Neural cell (in vitro differentiated cells): ENCODE measurements at regions not wholly inside any gene's neighbourhood (a gene's known extent, or its start where the extent isn't known, plus 50 kb on each side); places are given as distances from the start of the nearest gene placed in this dataset.

Experiments used
- EP300 ChIP-seq: fragments of 450-650 bp; conservative IDR thresholded peaks from 2 replicates; pipeline ENCODE4 v1.6.1; 2014; ENCODE audit warnings: antibody characterized with exemption, mild to moderate bottlenecking, moderate library complexity; ENCODE audit not compliant: poor library complexity, severe bottlenecking
- EZH2 ChIP-seq: fragments of 200-600, 300-800 bp; shearing (Covaris generic), sonication (generic); IDR thresholded peaks from 2 replicates; pipeline ENCODE4 v1.6.1; 2014; ENCODE audit warnings: antibody characterized with exemption, low read length, borderline replicate concordance, mild to moderate bottlenecking; ENCODE audit not compliant: insufficient read depth, poor library complexity, severe bottlenecking
- MXI1 ChIP-seq: fragments of 450-650 bp; conservative IDR thresholded peaks from 2 replicates; pipeline ENCODE4 v1.6.1; 2014; ENCODE audit warnings: antibody characterized with exemption, mild to moderate bottlenecking; ENCODE audit not compliant: poor library complexity, severe bottlenecking
- POLR2AphosphoS5 ChIP-seq: IDR thresholded peaks from 2 replicates; pipeline ENCODE4 v1.6.1; 2012
- RAD21 ChIP-seq: fragments of 450-650 bp; conservative IDR thresholded peaks from 2 replicates; pipeline ENCODE4 v1.6.1; 2014; ENCODE audit warnings: antibody characterized with exemption, mild to moderate bottlenecking, moderate library complexity
- SMC3 ChIP-seq: fragments of 450-650 bp; conservative IDR thresholded peaks from 2 replicates; pipeline ENCODE4 v1.6.1; 2014; ENCODE audit warnings: antibody characterized with exemption, mild to moderate bottlenecking, moderate library complexity; ENCODE audit not compliant: poor library complexity
- TAF1 ChIP-seq: IDR thresholded peaks from 2 replicates; pipeline ENCODE4 v1.6.1; 2012; ENCODE audit warnings: low read depth
- TF ChIP-seq, protein P1 (sequence below): fragments of 450-650 bp; IDR thresholded peaks from 2 replicates; pipeline ENCODE4 v1.5.1; 2014; ENCODE audit warnings: antibody characterized with exemption, mild to moderate bottlenecking, moderate library complexity; ENCODE audit not compliant: poor library complexity, severe bottlenecking
- TF ChIP-seq, protein P2 (sequence below): IDR thresholded peaks from 2 replicates; pipeline ENCODE4 v1.6.1; 2012; ENCODE audit warnings: borderline replicate concordance

DNA sequence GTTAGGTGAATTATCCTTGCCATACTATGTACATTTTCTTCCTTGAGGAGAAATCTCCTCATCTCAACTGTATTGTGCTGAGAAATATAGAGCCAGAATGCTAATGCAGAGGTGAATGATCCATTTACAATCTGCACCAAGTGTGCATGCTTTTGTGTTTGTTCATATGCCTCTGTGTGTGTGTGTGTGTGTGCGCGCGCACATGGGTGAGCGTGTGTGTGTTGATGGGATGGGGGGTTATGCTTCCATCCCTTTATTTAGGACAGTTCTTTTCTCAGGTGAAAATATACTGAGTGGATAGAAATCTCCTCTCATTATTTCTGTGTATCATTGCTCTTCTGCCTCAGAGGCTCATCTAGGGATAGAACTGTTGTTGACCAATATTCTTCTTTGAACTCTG, 626.1 kb downstream of the MCTP2 start:
- TF ChIP-seq, protein P1, sequence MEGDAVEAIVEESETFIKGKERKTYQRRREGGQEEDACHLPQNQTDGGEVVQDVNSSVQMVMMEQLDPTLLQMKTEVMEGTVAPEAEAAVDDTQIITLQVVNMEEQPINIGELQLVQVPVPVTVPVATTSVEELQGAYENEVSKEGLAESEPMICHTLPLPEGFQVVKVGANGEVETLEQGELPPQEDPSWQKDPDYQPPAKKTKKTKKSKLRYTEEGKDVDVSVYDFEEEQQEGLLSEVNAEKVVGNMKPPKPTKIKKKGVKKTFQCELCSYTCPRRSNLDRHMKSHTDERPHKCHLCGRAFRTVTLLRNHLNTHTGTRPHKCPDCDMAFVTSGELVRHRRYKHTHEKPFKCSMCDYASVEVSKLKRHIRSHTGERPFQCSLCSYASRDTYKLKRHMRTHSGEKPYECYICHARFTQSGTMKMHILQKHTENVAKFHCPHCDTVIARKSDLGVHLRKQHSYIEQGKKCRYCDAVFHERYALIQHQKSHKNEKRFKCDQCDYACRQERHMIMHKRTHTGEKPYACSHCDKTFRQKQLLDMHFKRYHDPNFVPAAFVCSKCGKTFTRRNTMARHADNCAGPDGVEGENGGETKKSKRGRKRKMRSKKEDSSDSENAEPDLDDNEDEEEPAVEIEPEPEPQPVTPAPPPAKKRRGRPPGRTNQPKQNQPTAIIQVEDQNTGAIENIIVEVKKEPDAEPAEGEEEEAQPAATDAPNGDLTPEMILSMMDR, result no peak
- TF ChIP-seq EZH2 (no peak), POLR2AphosphoS5 (no peak), TAF1 (no peak), RAD21 (no peak), EP300 (no peak), MXI1 (no peak), SMC3 (no peak)
- TF ChIP-seq, protein P2, sequence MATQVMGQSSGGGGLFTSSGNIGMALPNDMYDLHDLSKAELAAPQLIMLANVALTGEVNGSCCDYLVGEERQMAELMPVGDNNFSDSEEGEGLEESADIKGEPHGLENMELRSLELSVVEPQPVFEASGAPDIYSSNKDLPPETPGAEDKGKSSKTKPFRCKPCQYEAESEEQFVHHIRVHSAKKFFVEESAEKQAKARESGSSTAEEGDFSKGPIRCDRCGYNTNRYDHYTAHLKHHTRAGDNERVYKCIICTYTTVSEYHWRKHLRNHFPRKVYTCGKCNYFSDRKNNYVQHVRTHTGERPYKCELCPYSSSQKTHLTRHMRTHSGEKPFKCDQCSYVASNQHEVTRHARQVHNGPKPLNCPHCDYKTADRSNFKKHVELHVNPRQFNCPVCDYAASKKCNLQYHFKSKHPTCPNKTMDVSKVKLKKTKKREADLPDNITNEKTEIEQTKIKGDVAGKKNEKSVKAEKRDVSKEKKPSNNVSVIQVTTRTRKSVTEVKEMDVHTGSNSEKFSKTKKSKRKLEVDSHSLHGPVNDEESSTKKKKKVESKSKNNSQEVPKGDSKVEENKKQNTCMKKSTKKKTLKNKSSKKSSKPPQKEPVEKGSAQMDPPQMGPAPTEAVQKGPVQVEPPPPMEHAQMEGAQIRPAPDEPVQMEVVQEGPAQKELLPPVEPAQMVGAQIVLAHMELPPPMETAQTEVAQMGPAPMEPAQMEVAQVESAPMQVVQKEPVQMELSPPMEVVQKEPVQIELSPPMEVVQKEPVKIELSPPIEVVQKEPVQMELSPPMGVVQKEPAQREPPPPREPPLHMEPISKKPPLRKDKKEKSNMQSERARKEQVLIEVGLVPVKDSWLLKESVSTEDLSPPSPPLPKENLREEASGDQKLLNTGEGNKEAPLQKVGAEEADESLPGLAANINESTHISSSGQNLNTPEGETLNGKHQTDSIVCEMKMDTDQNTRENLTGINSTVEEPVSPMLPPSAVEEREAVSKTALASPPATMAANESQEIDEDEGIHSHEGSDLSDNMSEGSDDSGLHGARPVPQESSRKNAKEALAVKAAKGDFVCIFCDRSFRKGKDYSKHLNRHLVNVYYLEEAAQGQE, result no peak
